ENCODE measurements at regions not wholly inside any gene's neighbourhood (a gene's known extent, or its start where the extent isn't known, plus 50 kb on each side); places are given as distances from the start of the nearest gene placed in this dataset.
A peak's percentile ranks its signal among the peaks of the same experiment; 100 is the strongest.

GRCh38 chr20:16647875-16648597 is 74.8 kb upstream of the KIF16B start:
- no peaks in the 10 kb centered on the region for H3K9me3 ChIP-seq
- TF ChIP-seq CTCF (IDR thresholded peaks at IDR 0.05; ENCODE audit: low read depth, low read length) = no peak
- H3K4me3 ChIP-seq (ENCODE audit: low read depth, low read length) = no peak overlapping the region
- DNase-seq = peak; percentile 25
- H3K4me1 ChIP-seq = peaks cover 8% of the 10 kb centered on the region; the same call in 1 of the 2 replicates
- H3K36me3 ChIP-seq = no peaks in the 10 kb centered on the region
- no peaks in the 10 kb centered on the region for H3K27me3 ChIP-seq

- H3K4me3 ChIP-seq (ENCODE audit: low read depth, low read length) = no peak overlapping the region
- H3K27me3 ChIP-seq = no peaks in the 10 kb centered on the region
- DNase-seq = no peak
- H3K36me3 ChIP-seq = no peaks in the 10 kb centered on the region
- no peaks in the 10 kb centered on the region for H3K4me1 ChIP-seq
- no peak for TF ChIP-seq CTCF (IDR thresholded peaks at IDR 0.05; ENCODE audit: low read depth, low read length)
- H3K9me3 ChIP-seq = no peaks in the 10 kb centered on the region
Observed at GRCh38 chr20:16641511-16642023, 68.3 kb upstream of the KIF16B start.

GRCh38 chr20:16639027-16639941 is 66.0 kb upstream of the KIF16B start:
- no peak for DNase-seq
- Histone ChIP-seq H3K4me1 (no peaks in the 10 kb centered on the region), H3K4me3 (ENCODE audit: low read depth, low read length) (no peak overlapping the region), H3K36me3 (no peaks in the 10 kb centered on the region), H3K9me3 (no peaks in the 10 kb centered on the region), H3K27me3 (no peaks in the 10 kb centered on the region)
- no peak for TF ChIP-seq CTCF (IDR thresholded peaks at IDR 0.05; ENCODE audit: low read depth, low read length)

- no peaks in the 10 kb centered on the region for H3K4me1 ChIP-seq
- no peak for TF ChIP-seq CTCF (IDR thresholded peaks at IDR 0.05; ENCODE audit: low read depth, low read length)
- no peaks in the 10 kb centered on the region for H3K9me3 ChIP-seq
- no peak overlapping the region for H3K4me3 ChIP-seq (ENCODE audit: low read depth, low read length)
- DNase-seq = no peak
- no peaks in the 10 kb centered on the region for H3K36me3 ChIP-seq
- no peaks in the 10 kb centered on the region for H3K27me3 ChIP-seq
Observed at GRCh38 chr20:16637797-16638196, 64.5 kb upstream of the KIF16B start.

- Histone ChIP-seq H3K4me1 (no peaks in the 10 kb centered on the region), H3K9me3 (no peaks in the 10 kb centered on the region), H3K4me3 (ENCODE audit: low read depth, low read length) (no peak overlapping the region), H3K36me3 (no peaks in the 10 kb centered on the region), H3K27me3 (no peaks in the 10 kb centered on the region)
- DNase-seq = no peak
- no peak for TF ChIP-seq CTCF (IDR thresholded peaks at IDR 0.05; ENCODE audit: low read depth, low read length)
Observed at GRCh38 chr20:16626849-16627248, 53.6 kb upstream of the KIF16B start.
